Neuronal stem cell (in vitro differentiated cells): ENCODE measurements at regions not wholly inside any gene's neighbourhood (a gene's known extent, or its start where the extent isn't known, plus 50 kb on each side); places are given as distances from the start of the nearest gene placed in this dataset.

ENCODE experiments used
- DNase-seq: peaks from one replicate; pipeline ENCODE4 v3.0.0-alpha.2; 2013; ENCODE audit warnings: low spot score
- H2AFZ ChIP-seq: one replicate; pipeline ENCODE4 v1.6.1; 2013; ENCODE audit warnings: mild to moderate bottlenecking, low read length, inconsistent platforms
- H2AK5ac ChIP-seq: 2 replicates; pipeline ENCODE4 v1.6.1; 2013; ENCODE audit warnings: low read depth, mild to moderate bottlenecking, inconsistent platforms, low read length, moderate library complexity, mixed read lengths
- H2BK120ac ChIP-seq: 2 replicates; pipeline ENCODE4 v1.6.1; 2013; ENCODE audit warnings: low read depth, mild to moderate bottlenecking, inconsistent platforms, low read length, moderate library complexity, mixed read lengths
- H2BK12ac ChIP-seq: one replicate; pipeline ENCODE4 v1.6.1; 2013; ENCODE audit warnings: low read length, inconsistent platforms
- H2BK15ac ChIP-seq: 2 replicates; pipeline ENCODE4 v1.6.1; 2013; ENCODE audit warnings: mild to moderate bottlenecking, low read length, inconsistent platforms, mixed read lengths
- H2BK5ac ChIP-seq: one replicate; pipeline ENCODE4 v1.6.1; 2013; ENCODE audit warnings: inconsistent platforms, mild to moderate bottlenecking, low read length, moderate library complexity
- H3K14ac ChIP-seq: one replicate; pipeline ENCODE4 v1.6.1; 2013; ENCODE audit warnings: low read length, inconsistent platforms
- H3K18ac ChIP-seq: 2 replicates; pipeline ENCODE4 v1.6.1; 2013; ENCODE audit warnings: low read length, inconsistent platforms
- H3K23ac ChIP-seq: 2 replicates; pipeline ENCODE4 v1.6.1; 2013; ENCODE audit warnings: low read depth, mild to moderate bottlenecking, mixed read lengths, low read length, inconsistent platforms; ENCODE audit not compliant: poor library complexity
- H3K27ac ChIP-seq: replicated peaks from 3 replicates; pipeline ENCODE4 v1.5.1; 2013; ENCODE audit warnings: low read length, inconsistent platforms
- H3K27me3 ChIP-seq, 3 experiments: 2 replicates each; pipeline ENCODE4 v1.6.1; 2013; ENCODE audit warnings: low read length in 3 of 3, mild to moderate bottlenecking in 2 of 3, inconsistent platforms in 1 of 3, low read depth in 1 of 3, mixed read lengths in 1 of 3, moderate library complexity in 1 of 3; ENCODE audit not compliant: control insufficient read depth in 3 of 3, insufficient read depth in 3 of 3
- H3K36me3 ChIP-seq, 2 donors: replicated peaks in 1 of 2; 2 replicates each; pipeline ENCODE4 v1.6.1; 2013; ENCODE audit warnings: low read length in 2 of 2; ENCODE audit not compliant: control insufficient read depth in 2 of 2, insufficient read depth in 2 of 2
- H3K4ac ChIP-seq: 2 replicates; pipeline ENCODE4 v1.6.1; 2013; ENCODE audit warnings: inconsistent platforms, mild to moderate bottlenecking, low read length, moderate library complexity
- H3K4me1 ChIP-seq, 2 donors: 1 replicate in 1 of 2; 2 replicates in 1 of 2; pipeline ENCODE4 v1.6.1; 2013; ENCODE audit warnings: low read length in 2 of 2, low read depth in 1 of 2; ENCODE audit not compliant: control insufficient read depth in 2 of 2, insufficient read depth in 1 of 2
- H3K4me2 ChIP-seq: one replicate; pipeline ENCODE4 v1.6.1; 2013; ENCODE audit warnings: mild to moderate bottlenecking, low read length, inconsistent platforms; ENCODE audit not compliant: insufficient read depth, poor library complexity, severe bottlenecking
- H3K4me3 ChIP-seq, 2 donors: 2 replicates each; pipeline ENCODE4 v1.5.1; 2013; ENCODE audit warnings: low read length in 2 of 2, mild to moderate bottlenecking in 2 of 2, inconsistent platforms in 1 of 2, moderate library complexity in 1 of 2
- H3K79me1 ChIP-seq: one replicate; pipeline ENCODE4 v1.6.1; 2013; ENCODE audit warnings: low read depth, mild to moderate bottlenecking, inconsistent platforms, low read length, moderate library complexity
- H3K9ac ChIP-seq: one replicate; pipeline ENCODE4 v1.6.1; 2013; ENCODE audit warnings: mild to moderate bottlenecking, low read depth, low read length, inconsistent platforms; ENCODE audit not compliant: poor library complexity
- H3K9me3 ChIP-seq, 2 donors: replicated peaks in 1 of 2; 2 replicates each; pipeline versions ENCODE3 to v1.6.1; 2013; ENCODE audit warnings: low read length in 2 of 2, mild to moderate bottlenecking in 2 of 2, inconsistent platforms in 1 of 2, low read depth in 1 of 2, mixed read lengths in 1 of 2, moderate library complexity in 1 of 2; ENCODE audit not compliant: control insufficient read depth in 2 of 2, insufficient read depth in 1 of 2
- H4K8ac ChIP-seq: one replicate; pipeline ENCODE4 v1.6.1; 2013; ENCODE audit warnings: low read depth, mild to moderate bottlenecking, inconsistent platforms, low read length, moderate library complexity
- H4K91ac ChIP-seq: one replicate; pipeline ENCODE4 v1.6.1; 2013; ENCODE audit warnings: low read length, low read depth, mild to moderate bottlenecking, inconsistent platforms; ENCODE audit not compliant: poor library complexity
- WGBS, 2 donors: extraction: QIAGEN DNeasy Blood & Tissue Kit; methylation state at CpG; one replicate each; pipeline ENCODE4 v1.1.7; 2013; ENCODE audit warnings: missing lambda C conversion rate in 2 of 2, mixed read lengths in 1 of 2; ENCODE audit not compliant: insufficient read length in 2 of 2, insufficient replicate concordance in 1 of 2; ENCODE audit errors: extremely low coverage in 2 of 2; 5-methylcytosine and 5-hydroxymethylcytosine counted together

- Histone ChIP-seq H3K4me1 (no peaks in the 10 kb centered on the region), H3K9ac (no peak overlapping the region), H3K4me3 (no peak overlapping the region), H3K27me3 (no peaks in the 10 kb centered on the region), H2AFZ (no peak overlapping the region), H3K9me3 (no peaks in the 10 kb centered on the region), H2BK5ac (no peak overlapping the region), H4K8ac (no peak overlapping the region), H3K4ac (no peak overlapping the region), H2BK120ac (no peak overlapping the region), H2BK15ac (no peak overlapping the region), H3K27ac (no peak overlapping the region), H3K18ac (no peak overlapping the region), H3K23ac (no peak overlapping the region), H3K14ac (no peak overlapping the region), H2AK5ac (no peak overlapping the region), H4K91ac (no peak overlapping the region), H2BK12ac (no peak overlapping the region), H3K4me2 (no peak overlapping the region), H3K79me1 (no peaks in the 10 kb centered on the region), H3K36me3 (no peaks in the 10 kb centered on the region)
- WGBS, 2 donors: no CpG with 5 or more reads among the region's 1 CpG
- no peak for DNase-seq
These were observed 54.6 kb upstream of the NRG3 start for GRCh38 chr10:81820418-81820817.
